ENCODE measurements at regions not wholly inside any gene's neighbourhood (a gene's known extent, or its start where the extent isn't known, plus 50 kb on each side); places are given as distances from the start of the nearest gene placed in this dataset.

DNA sequence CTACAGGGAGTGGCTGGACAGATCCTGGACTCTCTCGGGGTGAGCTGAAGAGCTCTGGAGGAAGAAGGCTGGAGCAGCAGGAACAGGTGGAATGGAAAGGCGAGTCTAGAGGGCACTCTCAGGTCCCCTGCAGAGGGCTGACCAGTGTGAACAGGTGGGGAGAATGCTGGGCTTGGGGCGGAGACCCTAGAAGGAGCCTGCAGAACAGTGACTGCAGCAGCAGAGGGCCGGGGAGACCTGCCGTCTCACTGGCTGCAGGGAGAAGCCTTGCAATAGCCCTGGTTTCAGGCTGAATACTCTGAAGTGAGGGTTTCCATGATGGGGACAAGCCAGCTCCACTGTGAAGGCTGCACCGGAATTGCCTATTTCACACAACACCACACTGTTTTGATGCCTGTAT is 626.7 kb upstream of the SALL3 start:
- no peak for TF ChIP-seq JUND (IDR thresholded peaks at IDR 0.05; ENCODE audit: low read depth)
- in situ Hi-C loops (cut with HindIII; ENCODE audit: low pct_unique_long_range_greater_than_20kb, low sequenced_read_pairs) = no loop called here
- DNase-seq (ENCODE audit: low read depth in 1 of 2, low spot score in 1 of 2) = no peak

- no peak for TF ChIP-seq JUND (IDR thresholded peaks at IDR 0.05; ENCODE audit: low read depth)
- in situ Hi-C loops (cut with HindIII; ENCODE audit: low pct_unique_long_range_greater_than_20kb, low sequenced_read_pairs) = no loop called here
- DNase-seq (ENCODE audit: low read depth in 1 of 2, low spot score in 1 of 2) = no peak
Measured at GRCh38 chr18:78362198-78362597, 617.4 kb upstream of the SALL3 start.

DNA sequence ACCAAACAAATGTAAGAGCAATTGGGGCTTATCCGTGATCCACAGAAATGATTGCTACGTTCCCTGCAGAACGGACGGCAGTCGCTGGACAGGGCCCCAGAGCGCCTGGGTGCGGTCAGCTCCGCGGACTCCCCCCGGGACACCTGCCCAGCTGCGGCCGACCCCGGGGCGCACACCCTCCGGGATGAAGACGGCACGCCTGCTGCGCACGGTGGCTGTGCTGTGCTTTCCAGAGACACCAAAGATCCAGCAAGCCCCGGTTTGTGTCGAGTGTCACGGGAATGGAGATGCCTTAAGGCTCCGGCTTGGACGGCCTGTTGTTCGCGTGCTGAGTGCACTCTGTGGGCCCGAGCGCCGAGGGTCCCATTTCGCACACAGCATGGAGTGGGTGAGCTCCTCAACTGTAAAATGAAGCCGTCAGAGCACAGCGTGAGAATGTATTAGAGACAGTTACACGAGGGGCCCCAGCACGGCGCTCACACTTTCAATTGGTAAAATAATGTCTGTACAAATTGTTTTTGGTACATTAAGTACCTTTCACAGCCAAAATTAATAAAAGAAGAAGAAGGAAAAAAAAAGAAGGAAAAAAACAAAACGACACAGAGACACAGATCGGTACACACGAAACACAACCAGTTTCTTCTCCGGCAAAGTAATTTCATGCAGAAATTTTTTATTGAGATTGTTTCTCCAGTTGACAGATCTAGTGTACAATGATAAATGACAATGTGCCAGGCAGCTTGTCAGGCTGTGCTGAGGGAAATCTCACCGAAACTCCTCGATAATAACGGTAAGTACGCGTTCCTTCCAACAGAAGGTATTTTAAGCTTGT is 615.8 kb upstream of the SALL3 start:
- no peak for TF ChIP-seq JUND (IDR thresholded peaks at IDR 0.05; ENCODE audit: low read depth)
- DNase-seq (ENCODE audit: low read depth in 1 of 2, low spot score in 1 of 2) = no peak
- in situ Hi-C loops (cut with HindIII; ENCODE audit: low pct_unique_long_range_greater_than_20kb, low sequenced_read_pairs) = no loop called here

- no peak for TF ChIP-seq JUND (IDR thresholded peaks at IDR 0.05; ENCODE audit: low read depth)
- no peak for DNase-seq (ENCODE audit: low read depth in 1 of 2, low spot score in 1 of 2)
- in situ Hi-C loops (cut with HindIII; ENCODE audit: low pct_unique_long_range_greater_than_20kb, low sequenced_read_pairs) = no loop called here
Measured at GRCh38 chr18:78364388-78364960, 615.1 kb upstream of the SALL3 start.

DNA sequence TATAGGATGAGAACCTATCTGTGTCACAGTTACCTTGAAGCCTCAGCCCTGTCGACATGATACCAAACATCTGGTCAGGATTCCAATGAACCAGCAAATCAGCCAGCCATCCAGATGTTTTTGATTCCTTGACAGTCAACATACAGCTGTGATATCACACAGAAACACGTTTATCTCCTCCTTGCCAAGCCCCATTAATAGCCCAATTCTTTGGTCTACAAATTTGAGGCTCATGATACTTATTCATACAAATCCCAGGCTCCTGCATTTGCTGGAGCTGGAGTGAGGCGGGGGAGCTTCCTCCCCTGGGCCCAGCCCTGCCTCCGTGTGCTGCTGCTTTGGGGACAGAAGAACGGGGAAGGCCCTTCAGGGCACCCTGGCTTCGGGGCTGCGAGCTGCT is 611.6 kb upstream of the SALL3 start:
- no peak for TF ChIP-seq JUND (IDR thresholded peaks at IDR 0.05; ENCODE audit: low read depth)
- no peak for DNase-seq (ENCODE audit: low read depth in 1 of 2, low spot score in 1 of 2)
- in situ Hi-C loops (cut with HindIII; ENCODE audit: low pct_unique_long_range_greater_than_20kb, low sequenced_read_pairs) = no loop called here

DNA sequence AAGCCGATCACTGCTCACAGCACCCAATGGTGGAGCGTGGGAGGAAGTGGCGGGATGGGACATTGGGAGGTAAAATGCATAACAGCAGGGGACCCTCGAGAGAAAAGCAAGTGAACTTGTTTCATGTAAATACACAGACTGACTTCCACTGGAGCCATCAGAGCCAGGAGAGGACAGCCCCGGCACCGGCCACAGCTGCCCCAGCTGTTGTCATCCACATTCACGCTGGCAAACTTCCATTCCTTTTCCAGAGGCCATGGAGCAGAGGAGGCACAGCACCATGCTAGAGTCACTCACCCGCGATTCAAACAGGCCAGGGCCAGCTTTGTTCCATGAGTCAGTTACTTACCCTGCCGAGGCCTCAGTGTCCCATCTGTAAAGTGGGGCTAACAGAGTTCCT is 610.9 kb upstream of the SALL3 start:
- in situ Hi-C loops (cut with HindIII; ENCODE audit: low pct_unique_long_range_greater_than_20kb, low sequenced_read_pairs) = no loop called here
- no peak for DNase-seq (ENCODE audit: low read depth in 1 of 2, low spot score in 1 of 2)
- no peak for TF ChIP-seq JUND (IDR thresholded peaks at IDR 0.05; ENCODE audit: low read depth)

- TF ChIP-seq JUND (IDR thresholded peaks at IDR 0.05; ENCODE audit: low read depth) = no peak
- no peak for DNase-seq (ENCODE audit: low read depth in 1 of 2, low spot score in 1 of 2)
- in situ Hi-C loops (cut with HindIII; ENCODE audit: low pct_unique_long_range_greater_than_20kb, low sequenced_read_pairs) = no loop called here
Measured at GRCh38 chr18:78376046-78376445, 603.6 kb upstream of the SALL3 start.

DNA sequence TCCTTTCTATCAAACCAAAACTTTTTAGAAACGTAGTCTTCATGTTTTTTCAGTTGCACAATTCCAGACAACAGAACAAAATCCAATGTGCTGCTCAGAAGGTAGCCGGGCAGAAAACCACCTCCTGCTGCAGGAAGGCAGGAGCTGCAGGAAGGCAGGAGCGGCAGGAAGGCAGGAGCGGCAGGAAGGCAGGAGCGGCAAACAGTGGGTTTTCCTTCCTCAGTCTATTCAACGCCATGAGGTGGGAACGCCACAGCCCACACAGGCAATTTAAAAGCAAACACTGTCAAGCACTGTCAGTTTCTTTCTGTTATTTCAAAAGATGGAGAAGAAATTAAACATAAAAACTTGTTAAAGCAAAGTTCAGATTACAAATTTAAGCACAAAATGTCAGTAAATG is 601.2 kb upstream of the SALL3 start:
- TF ChIP-seq JUND (IDR thresholded peaks at IDR 0.05; ENCODE audit: low read depth) = no peak
- no peak for DNase-seq (ENCODE audit: low read depth in 1 of 2, low spot score in 1 of 2)
- in situ Hi-C loops (cut with HindIII; ENCODE audit: low pct_unique_long_range_greater_than_20kb, low sequenced_read_pairs) = no loop called here

GRCh38 chr18:78378983-78379382 is 600.6 kb upstream of the SALL3 start:
- no peak for DNase-seq (ENCODE audit: low read depth in 1 of 2, low spot score in 1 of 2)
- TF ChIP-seq JUND (IDR thresholded peaks at IDR 0.05; ENCODE audit: low read depth) = no peak
- in situ Hi-C loops (cut with HindIII; ENCODE audit: low pct_unique_long_range_greater_than_20kb, low sequenced_read_pairs) = no loop called here

DNA sequence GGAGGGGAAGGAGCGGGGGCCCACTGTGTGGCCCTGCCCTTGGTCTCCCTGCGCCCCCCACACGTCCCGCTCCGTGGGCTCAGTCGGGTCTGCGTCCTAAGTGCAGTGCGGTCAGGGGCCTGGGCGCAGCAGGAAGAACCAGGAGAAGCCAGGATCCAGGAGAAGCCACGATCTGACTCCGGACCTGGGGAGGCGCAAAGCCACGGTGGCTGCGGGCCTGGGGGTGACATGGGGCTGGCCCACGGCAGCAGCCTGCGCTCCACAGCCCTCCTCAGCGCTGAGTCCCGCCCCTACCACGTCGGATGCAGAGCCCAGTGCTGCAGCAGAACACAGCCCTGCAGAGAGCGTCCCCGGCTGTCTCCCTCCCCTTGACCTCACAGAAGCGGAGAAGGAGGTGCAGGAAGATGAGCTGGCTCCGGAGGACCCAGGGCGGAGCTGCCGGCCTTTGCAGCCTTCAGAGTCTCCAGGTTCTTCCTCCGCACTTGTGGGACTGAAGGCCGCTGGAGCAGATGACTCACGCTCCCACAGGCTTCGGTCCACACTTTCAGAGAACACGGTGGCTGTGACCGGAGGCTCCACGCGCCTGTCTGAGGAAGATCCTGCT is 589.2 kb upstream of the SALL3 start:
- in situ Hi-C loops (cut with HindIII; ENCODE audit: low pct_unique_long_range_greater_than_20kb, low sequenced_read_pairs) = no loop called here
- no peak for TF ChIP-seq JUND (IDR thresholded peaks at IDR 0.05; ENCODE audit: low read depth)
- peak in 1 of 2 experiments; percentile 1 for DNase-seq (ENCODE audit: low read depth in 1 of 2, low spot score in 1 of 2)

GRCh38 chr18:78390952-78391348 is 588.7 kb upstream of the SALL3 start:
- in situ Hi-C loops (cut with HindIII; ENCODE audit: low pct_unique_long_range_greater_than_20kb, low sequenced_read_pairs) = no loop called here
- TF ChIP-seq JUND (IDR thresholded peaks at IDR 0.05; ENCODE audit: low read depth) = no peak
- no peak for DNase-seq (ENCODE audit: low read depth in 1 of 2, low spot score in 1 of 2)

- in situ Hi-C loops (cut with HindIII; ENCODE audit: low pct_unique_long_range_greater_than_20kb, low sequenced_read_pairs) = no loop called here
- DNase-seq (ENCODE audit: low read depth in 1 of 2, low spot score in 1 of 2) = no peak
- no peak for TF ChIP-seq JUND (IDR thresholded peaks at IDR 0.05; ENCODE audit: low read depth)
Measured at GRCh38 chr18:78393086-78393862, 586.3 kb upstream of the SALL3 start.

- no peak for TF ChIP-seq JUND (IDR thresholded peaks at IDR 0.05; ENCODE audit: low read depth)
- in situ Hi-C loops (cut with HindIII; ENCODE audit: low pct_unique_long_range_greater_than_20kb, low sequenced_read_pairs) = no loop called here
- DNase-seq (ENCODE audit: low read depth in 1 of 2, low spot score in 1 of 2) = no peak
Measured at GRCh38 chr18:78396077-78396476, 583.5 kb upstream of the SALL3 start.

Measured in T47D (cell line).